Loucy (cell line): ENCODE measurements at regions not wholly inside any gene's neighbourhood (a gene's known extent, or its start where the extent isn't known, plus 50 kb on each side); places are given as distances from the start of the nearest gene placed in this dataset.
"Not testable (repeated sequence)": the region's sequence is repeated elsewhere in the genome, so short reads cannot be mapped to it uniquely, and the experiment has no call there.

Source experiments
- H2AFZ ChIP-seq: fragments of 200-600 bp; sonication (generic); 2 replicates; pipeline ENCODE4 v1.6.0; 2016; ENCODE audit warnings: antibody characterized with exemption, mild to moderate bottlenecking, low read length, moderate library complexity
- H3F3A ChIP-seq: fragments of 200-600 bp; 2 replicates; pipeline ENCODE4 v1.6.0; 2016; ENCODE audit warnings: antibody characterized with exemption, low read depth, mild to moderate bottlenecking
- H3K27me3 ChIP-seq: fragments of 200-600 bp; sonication (generic); 2 replicates; pipeline ENCODE4 v1.6.1; 2014; ENCODE audit warnings: low read length, mild to moderate bottlenecking; ENCODE audit not compliant: insufficient read depth, poor library complexity, severe bottlenecking
- H3K36me3 ChIP-seq: fragments of 200-600 bp; sonication (generic); 2 replicates; pipeline ENCODE4 v1.6.1; 2016; ENCODE audit warnings: low read length; ENCODE audit not compliant: insufficient read depth
- H3K4me1 ChIP-seq: fragments of 200-600 bp; sonication (generic); 2 replicates; pipeline ENCODE4 v1.5.1; 2014; ENCODE audit warnings: low read length, mild to moderate bottlenecking; ENCODE audit not compliant: insufficient read depth, poor library complexity, severe bottlenecking
- H3K4me2 ChIP-seq: fragments of 200-600 bp; sonication (generic); 2 replicates; pipeline ENCODE4 v1.6.0; 2014; ENCODE audit warnings: antibody characterized with exemption, low read length, low read depth, mild to moderate bottlenecking; ENCODE audit not compliant: poor library complexity, severe bottlenecking
- H3K4me3 ChIP-seq: fragments of 200-600 bp; sonication (generic); 2 replicates; pipeline ENCODE4 v1.5.1; 2014; ENCODE audit warnings: low read length, mild to moderate bottlenecking, mixed read lengths; ENCODE audit not compliant: poor library complexity, severe bottlenecking
- H3K79me2 ChIP-seq: fragments of 200-600 bp; sonication (generic); 2 replicates; pipeline ENCODE4 v1.6.1; 2014; ENCODE audit warnings: low read length; ENCODE audit not compliant: insufficient read depth
- H3K9ac ChIP-seq: fragments of 200-600 bp; sonication (generic); 2 replicates; pipeline ENCODE4 v1.6.0; 2014; ENCODE audit warnings: mild to moderate bottlenecking, low read depth, low read length, moderate library complexity; ENCODE audit not compliant: poor library complexity, severe bottlenecking
- H3K9me2 ChIP-seq: fragments of 200-600 bp; sonication (generic); replicated peaks from 2 replicates; pipeline ENCODE4 v1.6.1; 2016; ENCODE audit warnings: low read depth, low read length, mixed read lengths
- H3K9me3 ChIP-seq: fragments of 200-600 bp; sonication (generic); 2 replicates; pipeline ENCODE4 v1.6.1; 2014; ENCODE audit warnings: mild to moderate bottlenecking, antibody characterized with exemption, low read length, low read depth; ENCODE audit not compliant: insufficient read depth
- H4K20me1 ChIP-seq: fragments of 200-600 bp; sonication (generic); 2 replicates; pipeline ENCODE4 v1.6.0; 2014; ENCODE audit warnings: antibody characterized with exemption, low read length, mild to moderate bottlenecking; ENCODE audit not compliant: insufficient read depth, poor library complexity, severe bottlenecking
- CTCF ChIP-seq: fragments of 200-600 bp; sonication (generic); conservative IDR thresholded peaks from 2 replicates; pipeline ENCODE4 v1.5.1; 2014; ENCODE audit warnings: mild to moderate bottlenecking, antibody characterized with exemption, low read length
- EZH2phosphoT487 ChIP-seq: fragments of 200-600 bp; IDR thresholded peaks from 2 replicates; pipeline ENCODE4 v1.6.1; 2018; ENCODE audit warnings: antibody characterized with exemption, mild to moderate bottlenecking, moderate library complexity, borderline replicate concordance

- TF ChIP-seq EZH2phosphoT487 (no peak), CTCF (no peak)
- no peaks in the 10 kb centered on the region for H3F3A ChIP-seq
- H3K9me3 ChIP-seq, result no peaks in the 10 kb centered on the region
Measured at GRCh38 chr13:90272356-90272755, 1075.1 kb upstream of the MIR17HG start.

GRCh38 chr13:90276216-90276615 lies 1071.3 kb upstream of the MIR17HG start:
- Histone ChIP-seq H4K20me1 (no peaks in the 10 kb centered on the region), H3K4me3 (no peak overlapping the region), H3K9ac (no peak overlapping the region), H3K79me2 (no peaks in the 10 kb centered on the region), H3F3A (no peaks in the 10 kb centered on the region), H2AFZ (no peak overlapping the region), H3K9me2 (no peaks in the 10 kb centered on the region), H3K4me1 (no peaks in the 10 kb centered on the region), H3K36me3 (no peaks in the 10 kb centered on the region), H3K27me3 (no peaks in the 10 kb centered on the region), H3K9me3 (no peaks in the 10 kb centered on the region), H3K4me2 (no peak overlapping the region)
- no peak for TF ChIP-seq EZH2phosphoT487
- TF ChIP-seq CTCF, result no peak

More at GRCh38 chr13:90272356-90272755, 1075.1 kb upstream of the MIR17HG start:
- no peaks in the 10 kb centered on the region for H4K20me1 ChIP-seq
- no peak overlapping the region for H3K9ac ChIP-seq
- no peak overlapping the region for H3K4me2 ChIP-seq
- H3K36me3 ChIP-seq, result no peaks in the 10 kb centered on the region
- H3K4me3 ChIP-seq, result no peak overlapping the region
- no peaks in the 10 kb centered on the region for H3K27me3 ChIP-seq
- H2AFZ ChIP-seq, result no peak overlapping the region
- H3K4me1 ChIP-seq, result no peaks in the 10 kb centered on the region
- H3K79me2 ChIP-seq, result no peaks in the 10 kb centered on the region
- H3K9me2 ChIP-seq, result no peaks in the 10 kb centered on the region

- H3K4me3 ChIP-seq, H3K4me2 ChIP-seq, H3K27me3 ChIP-seq, H4K20me1 ChIP-seq, H3K79me2 ChIP-seq, H3K36me3 ChIP-seq, H3K4me1 ChIP-seq, H3F3A ChIP-seq, H3K9me2 ChIP-seq, H3K9ac ChIP-seq, H2AFZ ChIP-seq, H3K9me3 ChIP-seq: not testable (repeated sequence)
Measured at GRCh38 chr13:90278231-90278630, 1069.3 kb upstream of the MIR17HG start.

- no peaks in the 10 kb centered on the region for H3K9me3 ChIP-seq
- H2AFZ ChIP-seq, result no peak overlapping the region
- H3K9ac ChIP-seq, result no peak overlapping the region
- no peaks in the 10 kb centered on the region for H4K20me1 ChIP-seq
- TF ChIP-seq EZH2phosphoT487 (no peak), CTCF (no peak)
- no peaks in the 10 kb centered on the region for H3K4me1 ChIP-seq
- no peaks in the 10 kb centered on the region for H3K36me3 ChIP-seq
- no peaks in the 10 kb centered on the region for H3K9me2 ChIP-seq
- no peaks in the 10 kb centered on the region for H3K27me3 ChIP-seq
- H3K79me2 ChIP-seq, result no peaks in the 10 kb centered on the region
- H3F3A ChIP-seq, result no peaks in the 10 kb centered on the region
- H3K4me3 ChIP-seq, result no peak overlapping the region
- H3K4me2 ChIP-seq, result no peak overlapping the region
Measured at GRCh38 chr13:90281709-90282108, 1065.8 kb upstream of the MIR17HG start.
